NCI-H146 treated with DMSO at 0.1 percent for 48 hours (cell line): ENCODE measurements at regions not wholly inside any gene's neighbourhood (a gene's known extent, or its start where the extent isn't known, plus 50 kb on each side); places are given as distances from the start of the nearest gene placed in this dataset.

ENCODE experiments used
- DNase-seq: peaks from one replicate; lab custom pipeline; 2025; ENCODE audit not compliant: unreplicated experiment; lab: John Stamatoyannopoulos, UW

DNA sequence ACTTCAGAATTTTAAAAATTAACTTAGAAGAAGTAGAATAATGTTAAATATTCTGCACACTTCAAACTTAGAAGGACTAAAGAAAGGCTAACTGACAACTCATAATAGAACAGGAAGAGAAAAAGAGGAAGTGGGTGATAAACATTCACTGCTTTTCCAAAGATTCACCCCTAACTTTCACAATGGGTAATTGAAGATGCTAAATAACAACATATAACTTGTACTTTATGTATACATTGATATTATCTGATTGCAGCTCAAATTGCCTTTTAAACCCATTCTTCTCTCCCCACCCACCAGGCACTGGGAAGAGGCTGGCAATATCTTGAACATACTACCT is 376.6 kb downstream of the EFNA5 start:
- DNase-seq, result no peak

DNA sequence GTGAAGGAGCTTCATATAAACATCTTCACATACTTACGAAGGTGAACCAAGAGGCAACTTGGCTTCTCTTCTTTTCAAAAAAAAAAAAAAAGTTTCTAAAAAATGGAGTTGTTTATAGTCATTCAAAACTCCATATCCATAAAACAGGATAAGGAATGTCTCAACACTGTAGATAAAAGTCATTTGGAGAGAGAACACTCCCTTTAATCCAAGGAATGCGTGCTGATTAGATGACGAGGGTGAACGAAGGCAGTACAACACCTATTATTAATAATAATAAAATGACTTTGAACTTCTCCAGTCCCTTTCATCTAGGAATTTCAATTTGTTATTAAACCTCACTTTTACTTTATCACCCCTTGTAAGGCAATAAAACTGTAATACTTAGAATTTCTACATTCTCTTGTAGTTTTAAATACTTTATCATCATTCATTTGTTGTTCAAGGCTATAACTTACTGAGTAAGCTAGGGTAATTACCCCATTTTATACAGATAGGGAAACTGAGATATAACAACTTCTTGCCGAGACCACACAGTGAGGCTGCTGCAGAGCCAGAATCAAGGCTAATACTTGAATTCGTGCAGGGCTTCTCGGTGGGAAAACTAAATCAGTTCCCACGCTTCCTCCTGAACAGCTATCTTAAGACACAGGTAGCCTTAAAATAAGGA is 377.1 kb downstream of the EFNA5 start:
- no peak for DNase-seq

DNA sequence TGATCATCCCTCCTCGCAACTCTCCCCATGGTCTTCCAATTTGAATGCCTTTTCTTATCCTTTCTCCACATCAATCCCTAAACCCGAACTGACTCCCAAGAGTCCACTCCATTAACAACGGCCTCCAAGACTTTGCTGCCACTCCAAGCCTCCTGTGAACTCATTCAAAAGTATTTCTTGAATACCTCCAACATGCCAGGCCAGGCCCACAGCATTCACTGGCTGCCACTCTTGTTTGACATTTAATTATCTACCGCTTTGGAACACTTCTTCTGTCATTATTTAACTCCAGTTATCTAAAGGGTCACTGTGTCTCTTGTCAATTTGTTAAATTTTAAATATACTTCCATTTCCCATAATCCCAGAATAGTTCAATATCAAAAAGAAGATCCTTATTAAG is 378.9 kb downstream of the EFNA5 start:
- no peak for DNase-seq

DNA sequence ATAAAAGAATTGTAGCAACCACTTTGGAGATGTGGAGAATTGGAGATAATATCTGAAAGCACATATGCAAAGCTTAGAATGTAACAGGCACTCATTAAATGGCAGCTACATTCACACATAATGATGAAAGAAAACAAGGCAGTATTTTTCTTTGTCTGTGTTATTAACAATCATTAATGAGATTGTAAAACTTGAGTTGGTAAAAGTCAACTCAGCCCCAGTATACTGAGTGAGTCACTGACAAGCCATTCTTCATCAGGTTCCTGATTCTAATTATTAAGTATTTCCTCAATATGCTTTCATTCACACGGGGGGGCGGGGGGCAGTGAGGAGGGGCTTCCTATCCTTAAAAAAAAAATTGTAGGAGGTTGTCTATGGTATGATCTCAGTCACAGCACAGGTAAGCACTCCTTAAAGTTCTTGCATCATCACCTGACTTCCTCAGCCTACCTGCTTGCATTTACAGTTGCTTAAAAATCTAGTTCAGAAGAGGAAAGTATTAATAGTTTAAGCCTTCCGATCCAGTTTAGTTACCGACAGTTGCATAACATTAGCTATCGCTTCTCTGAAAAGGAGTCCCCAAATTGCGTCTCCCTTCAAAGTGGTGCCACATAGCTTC is 379.8 kb downstream of the EFNA5 start:
- no peak for DNase-seq

DNA sequence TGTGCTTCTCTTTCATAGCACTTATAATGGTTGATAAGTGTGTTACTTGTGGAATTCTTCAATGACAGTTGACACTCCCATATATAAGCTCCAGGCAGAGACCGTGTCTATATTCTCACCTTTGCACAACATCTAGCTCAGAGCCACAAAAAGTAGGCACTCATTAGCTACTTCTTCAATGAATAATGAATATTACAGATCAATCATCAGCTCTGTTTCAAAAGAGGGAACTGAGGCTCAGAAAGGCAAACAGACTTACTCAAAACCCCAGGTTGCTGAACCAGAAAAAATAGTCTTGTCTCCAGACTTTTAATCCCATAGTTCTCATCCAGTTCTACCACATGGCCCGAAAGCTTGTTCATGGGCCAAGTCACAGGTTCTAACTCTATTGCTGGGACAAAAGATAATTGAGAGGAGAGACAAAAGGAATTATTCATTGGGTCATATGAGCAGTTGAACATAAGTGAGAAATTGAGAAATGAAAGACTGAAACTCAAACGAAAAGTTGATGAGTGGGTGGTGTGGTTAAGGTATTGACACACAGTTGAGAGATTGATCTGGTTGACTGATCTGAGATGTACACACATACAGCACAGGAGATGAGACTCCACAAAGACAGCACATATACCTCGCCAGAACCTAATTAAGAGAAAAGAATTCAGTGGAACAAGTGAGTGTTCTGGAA is 381.6 kb downstream of the EFNA5 start:
- no peak for DNase-seq

DNA sequence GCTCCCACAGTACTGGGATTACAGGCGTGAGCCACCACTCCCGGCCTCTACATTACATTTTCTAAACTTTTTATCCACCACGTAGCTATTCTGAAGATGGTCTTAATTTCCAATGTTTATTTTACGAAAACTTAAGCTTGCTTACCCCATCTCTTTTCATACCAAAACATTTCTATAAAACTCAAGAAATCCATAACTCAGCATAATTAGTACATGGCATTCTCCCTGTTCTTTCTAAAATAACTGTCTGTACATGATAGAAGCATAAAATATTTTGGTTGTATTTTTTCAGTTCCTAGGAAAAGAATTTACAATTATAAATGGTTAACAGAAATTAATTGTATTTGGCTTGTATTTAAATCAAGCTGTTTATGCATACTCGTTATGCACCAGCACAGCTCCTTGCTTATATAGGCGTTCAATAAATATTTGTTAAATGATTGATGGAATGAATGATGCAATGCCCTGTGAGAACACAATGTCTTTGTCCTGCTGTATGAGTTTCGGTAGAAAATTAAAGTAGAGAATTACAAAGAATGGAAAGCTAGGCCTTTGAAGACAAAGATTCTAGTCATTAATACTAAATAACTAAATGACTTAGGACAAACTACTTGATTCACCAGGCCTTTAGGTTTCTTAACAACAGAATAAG is 384.2 kb downstream of the EFNA5 start:
- no peak for DNase-seq

DNA sequence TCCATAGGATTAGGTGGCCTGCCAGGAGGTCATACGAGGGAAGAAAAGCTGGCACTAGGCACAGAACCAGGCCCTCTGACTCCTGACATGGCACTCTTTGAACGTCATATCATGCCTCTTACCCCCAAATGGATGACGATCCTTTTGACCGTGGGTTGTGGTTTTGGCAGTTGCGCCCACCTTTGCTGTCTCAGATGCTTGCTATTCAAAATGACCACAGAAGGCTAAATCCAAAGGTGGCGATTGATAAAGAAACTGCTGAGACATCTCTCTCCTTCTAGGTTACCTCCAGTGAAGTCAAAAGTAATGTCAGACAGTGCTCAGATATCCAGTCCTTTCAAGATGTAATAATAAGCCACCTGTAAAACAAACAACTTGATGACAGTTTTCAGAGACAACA is 385.0 kb downstream of the EFNA5 start:
- no peak for DNase-seq

DNA sequence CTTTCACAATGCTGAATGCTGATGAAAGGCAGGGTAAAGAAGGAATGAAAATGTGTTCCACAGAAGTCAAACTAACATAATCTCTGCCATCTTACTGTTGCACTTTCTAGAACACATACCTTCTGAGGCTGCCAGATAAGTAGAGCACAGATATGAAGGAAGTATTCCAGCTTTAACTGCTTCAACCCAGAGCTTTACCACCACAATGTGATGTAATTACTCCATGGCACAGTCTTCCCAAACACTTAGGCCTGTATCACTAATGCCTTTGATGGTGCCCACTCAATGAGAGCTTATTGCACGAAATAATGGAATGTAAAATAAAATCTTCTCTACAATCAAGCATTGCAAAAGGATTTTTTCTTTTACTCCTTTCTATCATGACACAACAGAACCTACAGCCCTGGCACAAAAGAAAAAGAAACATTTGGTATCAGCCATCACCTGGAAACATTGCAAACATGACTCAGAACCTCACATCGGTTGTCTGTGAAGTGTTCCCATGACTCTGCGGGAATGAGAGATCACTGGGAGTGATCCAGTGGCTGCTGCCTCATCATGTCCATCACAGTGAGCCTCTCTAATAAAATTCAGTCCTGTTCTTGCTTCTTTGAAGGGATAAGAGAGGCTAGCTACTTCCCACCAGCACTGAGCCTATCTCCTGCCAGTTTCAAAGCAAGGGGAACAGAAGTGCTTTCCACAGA is 385.8 kb downstream of the EFNA5 start:
- DNase-seq, result no peak

DNA sequence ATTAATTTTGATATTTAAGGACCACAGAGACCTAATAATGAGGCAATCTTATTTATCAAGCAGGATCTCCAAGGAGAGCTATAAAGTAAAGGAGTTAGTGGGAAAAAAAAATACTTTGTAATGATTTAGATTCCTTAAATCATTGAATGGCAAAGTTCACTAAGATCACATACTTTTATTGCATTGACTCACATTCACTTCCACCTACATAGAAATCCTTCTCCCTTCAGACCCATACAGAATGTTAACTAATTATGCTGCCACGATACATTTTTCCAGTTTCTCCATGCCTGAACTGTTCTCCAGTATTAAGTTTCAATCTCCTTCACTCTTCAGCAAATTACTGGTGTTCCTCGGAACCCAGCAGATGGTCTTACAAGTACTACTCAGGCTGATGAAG is 388.7 kb downstream of the EFNA5 start:
- no peak for DNase-seq

DNA sequence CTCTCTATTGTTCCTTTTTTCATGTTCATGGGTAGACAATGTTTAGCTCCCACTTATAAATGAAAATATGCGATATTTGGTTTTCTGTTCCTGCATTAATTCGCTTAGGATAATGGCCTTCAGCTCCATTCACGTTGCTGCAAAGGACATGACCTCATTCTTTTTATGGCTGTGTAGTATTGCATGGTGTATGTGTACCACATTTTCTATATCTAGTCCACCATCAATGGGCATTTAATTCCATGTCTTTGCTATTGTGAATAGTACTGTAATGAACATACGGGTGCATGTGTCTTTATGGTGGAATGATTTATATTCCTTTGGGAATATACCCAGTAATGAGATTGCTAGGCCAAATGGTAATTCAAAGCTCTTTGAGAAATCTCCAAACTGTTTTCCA is 392.0 kb downstream of the EFNA5 start:
- DNase-seq, result no peak

DNA sequence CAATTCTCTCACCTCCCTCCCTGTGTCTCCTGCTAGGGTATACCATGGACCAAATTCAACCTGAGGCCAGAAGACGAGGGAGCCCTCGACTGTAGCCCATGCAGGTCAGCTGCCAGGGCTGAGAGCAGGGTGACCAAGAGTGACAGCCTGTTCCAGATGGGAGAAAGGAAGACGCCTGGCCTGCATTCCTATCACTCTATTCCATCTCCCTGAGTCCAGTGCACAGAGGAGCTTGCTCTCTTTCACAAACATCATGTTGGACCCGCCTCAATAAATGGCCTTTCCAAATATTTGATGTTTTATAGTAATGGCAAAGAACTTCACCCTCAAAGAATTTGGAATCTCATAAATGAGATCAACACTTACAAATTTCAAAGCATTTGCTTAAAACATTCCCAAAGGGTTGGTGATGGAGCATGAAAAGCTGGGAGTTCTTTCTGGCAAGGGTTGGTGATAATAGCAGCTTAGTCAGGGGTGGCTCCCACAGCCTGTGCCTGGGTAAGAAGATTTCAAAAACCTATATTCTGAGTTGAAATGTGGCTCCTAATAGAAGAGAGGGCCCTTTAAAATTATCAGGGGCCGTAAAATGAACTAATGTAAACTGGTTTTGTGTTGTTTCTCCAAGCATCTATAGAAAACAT is 393.1 kb downstream of the EFNA5 start:
- no peak for DNase-seq

DNA sequence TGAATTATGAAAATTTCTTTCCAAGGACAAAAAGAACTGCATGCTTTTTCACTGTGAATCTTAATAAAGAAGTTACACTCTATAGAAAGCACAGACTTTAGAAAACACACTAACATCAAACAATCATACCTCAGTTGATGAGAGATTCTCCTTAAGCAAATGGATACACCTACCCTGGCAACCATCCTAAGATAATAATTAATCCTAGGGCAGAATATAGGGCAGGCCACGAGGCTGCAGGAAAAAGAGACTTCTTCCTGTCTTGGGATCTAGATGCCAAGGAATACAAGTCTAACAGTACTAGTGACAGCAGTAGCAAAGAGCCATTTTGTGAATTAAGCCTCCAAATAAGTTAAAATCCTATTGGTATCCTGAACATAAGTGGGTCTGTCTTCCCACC is 395.4 kb downstream of the EFNA5 start:
- no peak for DNase-seq

DNA sequence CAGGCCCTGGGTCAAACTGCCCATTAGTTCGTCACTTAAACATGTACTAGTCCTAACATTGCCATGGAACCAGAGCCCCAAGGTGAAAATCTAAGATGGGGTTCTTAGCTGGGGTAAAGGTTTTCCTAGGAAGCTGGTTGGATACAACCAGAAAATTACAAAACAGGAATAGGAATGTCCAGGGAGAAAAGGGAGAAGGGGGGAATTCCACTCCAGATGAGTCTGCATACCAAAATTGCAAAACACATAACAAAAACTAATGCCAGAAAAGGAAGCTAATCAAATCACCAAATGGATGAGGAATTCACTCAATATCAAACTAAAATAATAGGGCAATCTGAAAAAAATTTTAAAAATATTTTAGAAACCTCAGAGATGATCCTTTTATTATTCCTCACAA is 396.2 kb downstream of the EFNA5 start:
- DNase-seq, result no peak

DNA sequence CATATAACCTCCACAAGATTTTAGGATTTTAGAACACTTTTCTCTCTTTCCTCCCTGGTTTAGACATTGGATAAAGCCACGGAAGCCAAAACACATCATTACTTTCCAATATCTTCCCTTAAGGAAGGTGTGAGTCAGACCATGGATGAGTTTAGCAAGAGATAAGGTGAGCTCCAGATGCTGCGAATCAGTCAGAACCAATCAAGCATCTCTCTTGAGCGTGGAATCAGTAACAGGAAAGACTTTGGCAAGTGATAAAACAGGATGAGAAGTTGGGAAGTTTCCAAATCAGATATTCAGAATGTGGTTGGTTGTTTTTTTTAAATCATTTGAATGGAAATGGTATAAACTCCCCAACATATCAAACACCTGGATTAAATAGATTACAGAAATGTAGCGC is 397.8 kb downstream of the EFNA5 start:
- DNase-seq, result no peak

DNA sequence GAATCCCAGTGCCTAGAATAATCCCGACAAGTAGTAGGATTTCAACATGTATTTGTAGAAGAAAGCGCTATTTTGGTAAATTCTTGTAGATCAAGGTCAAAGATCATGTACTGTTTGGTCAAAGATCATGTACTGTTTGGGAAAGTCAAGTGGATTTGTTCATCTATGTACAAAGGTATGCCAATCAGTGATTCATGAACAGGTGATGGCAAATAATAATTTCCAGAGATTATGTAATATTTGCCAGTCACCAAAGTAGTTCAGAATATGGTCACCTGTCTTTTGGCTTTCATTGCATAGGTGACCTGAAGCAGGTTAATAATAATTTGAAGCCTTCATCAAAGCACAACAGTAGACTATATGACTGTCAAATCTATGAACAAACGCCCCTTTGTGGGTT is 398.2 kb downstream of the EFNA5 start:
- no peak for DNase-seq

DNA sequence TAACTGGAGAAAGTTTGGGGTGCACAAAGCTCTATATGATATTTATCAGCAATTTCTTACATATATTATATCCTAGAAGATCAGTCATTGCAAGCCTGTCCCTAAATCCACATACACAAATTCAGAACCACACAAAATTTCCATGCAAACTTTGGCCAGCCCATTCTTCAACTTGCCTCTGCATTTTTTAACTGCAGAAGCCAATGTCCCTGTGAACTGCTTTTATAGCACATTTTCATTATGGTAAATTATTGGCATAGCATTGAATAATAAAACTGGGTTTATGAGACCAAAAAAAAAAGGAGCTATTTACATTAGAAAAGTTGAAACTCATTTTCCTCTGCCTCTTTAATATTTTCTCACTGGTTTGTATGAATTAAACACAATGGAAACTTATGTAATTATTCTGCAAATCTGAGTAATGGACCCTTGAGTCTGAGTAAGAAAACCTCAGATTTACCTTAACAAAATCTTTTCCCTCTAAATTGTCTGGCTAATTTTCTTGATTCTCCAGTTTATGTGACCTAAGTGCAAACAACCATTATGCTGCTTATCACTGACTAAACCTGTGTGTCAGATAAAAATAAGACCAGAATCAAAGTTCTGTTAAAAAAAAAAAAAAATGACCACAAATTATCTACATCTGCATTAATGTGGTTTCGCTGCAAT is 398.9 kb downstream of the EFNA5 start:
- DNase-seq, result no peak

DNA sequence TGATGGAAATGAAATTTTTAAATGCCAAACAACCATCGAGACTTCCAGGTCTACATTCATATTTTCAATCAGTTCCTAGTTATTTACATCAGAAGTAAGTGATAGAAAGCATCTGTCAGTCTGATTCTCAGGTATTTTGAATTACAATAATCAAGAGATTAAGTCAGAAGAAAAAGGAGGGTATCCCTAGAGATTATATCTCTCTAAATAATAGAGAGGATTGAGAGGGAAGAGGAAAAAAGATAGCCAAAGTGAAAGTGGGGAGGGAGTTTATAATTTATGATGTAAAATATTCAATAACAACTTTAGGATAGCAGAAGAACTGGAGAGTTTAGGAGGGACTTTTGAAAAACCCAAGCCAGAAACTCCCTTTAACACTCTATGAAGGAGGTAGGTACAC is 400.2 kb downstream of the EFNA5 start:
- DNase-seq, result no peak

DNA sequence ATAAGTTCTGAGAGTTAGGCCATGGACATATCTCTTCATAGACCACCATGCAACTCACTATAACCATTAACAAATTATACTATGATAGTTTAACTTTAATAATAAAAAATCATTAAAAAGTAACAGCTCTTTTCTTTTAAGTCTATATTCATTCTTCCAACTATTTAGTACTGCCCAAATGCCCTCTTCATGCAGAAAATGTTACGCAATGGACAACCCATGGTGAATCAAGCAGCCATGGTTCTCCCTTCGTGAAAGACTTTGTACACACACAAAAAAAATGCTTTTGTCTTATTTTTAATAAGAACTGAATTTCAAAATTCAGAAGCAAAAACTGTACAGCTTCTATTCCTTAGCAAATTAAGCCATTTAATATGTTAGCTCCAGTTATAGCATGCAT is 401.1 kb downstream of the EFNA5 start:
- no peak for DNase-seq

DNA sequence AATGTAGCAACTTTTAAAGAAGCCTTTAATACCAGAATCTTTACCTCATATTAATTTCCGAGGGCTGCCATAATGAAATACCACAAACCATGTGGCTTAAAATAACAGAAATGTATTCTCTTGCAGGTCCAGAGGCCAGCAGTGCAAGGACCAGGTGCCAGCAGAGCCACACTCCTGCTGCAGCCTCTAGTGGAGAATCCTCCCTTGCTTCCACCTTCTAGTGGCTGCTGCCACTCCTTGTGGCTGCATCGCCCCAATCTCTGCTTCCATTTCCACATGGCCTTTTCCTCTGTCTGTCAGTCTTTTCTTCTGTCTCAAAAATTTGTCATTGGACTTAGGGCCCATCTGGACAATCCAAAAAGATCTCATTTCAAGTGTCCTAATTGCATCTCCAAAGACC is 401.5 kb downstream of the EFNA5 start:
- DNase-seq, result no peak

DNA sequence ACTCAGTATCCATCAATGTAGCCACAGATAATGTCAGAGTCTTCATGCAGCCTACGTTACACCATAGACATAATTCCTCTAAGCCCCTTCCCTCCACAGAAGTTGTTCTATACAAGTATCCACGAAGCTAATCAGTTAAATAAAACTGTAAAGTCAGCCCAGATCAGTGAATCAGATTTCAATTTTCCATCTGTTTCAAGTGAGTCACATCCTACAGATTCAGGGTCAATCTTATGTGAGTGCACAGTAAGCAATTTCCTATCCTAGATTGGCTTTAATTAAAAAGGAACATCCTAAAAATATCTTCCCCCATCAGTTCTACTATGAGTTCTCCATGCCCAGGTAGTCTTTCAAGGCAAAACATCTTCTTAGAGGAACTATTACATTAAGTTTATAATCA is 402.5 kb downstream of the EFNA5 start:
- no peak for DNase-seq

DNA sequence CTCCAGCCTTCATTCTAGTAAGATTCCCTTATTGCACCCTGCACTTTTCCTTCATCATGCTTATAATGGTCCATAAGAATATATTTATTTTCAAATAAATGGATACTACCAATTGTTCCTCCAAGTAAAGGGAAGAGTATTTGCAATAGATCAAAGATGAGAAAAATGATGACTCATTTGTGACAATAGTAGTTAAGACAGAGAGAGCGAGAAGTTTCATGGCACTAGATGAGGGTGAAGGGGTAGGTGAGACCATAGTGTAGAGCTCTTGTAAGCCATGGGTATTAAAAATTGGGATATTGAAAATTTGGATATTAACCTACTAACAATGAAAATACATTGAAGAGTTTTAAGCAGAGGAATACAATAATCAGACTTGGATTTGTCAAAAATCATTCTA is 404.6 kb downstream of the EFNA5 start:
- DNase-seq, result no peak
